ENCODE measurements at regions not wholly inside any gene's neighbourhood (a gene's known extent, or its start where the extent isn't known, plus 50 kb on each side); places are given as distances from the start of the nearest gene placed in this dataset.
"Not testable (repeated sequence)": the region's sequence is repeated elsewhere in the genome, so short reads cannot be mapped to it uniquely, and the experiment has no call there.

GRCh38 chr1:112855152-112855828 lies 100.7 kb downstream of the SLC16A1 start:
- DNase-seq (ENCODE audit: low read depth in 4 of 4, low spot score in 3 of 4) = no peak

DNA sequence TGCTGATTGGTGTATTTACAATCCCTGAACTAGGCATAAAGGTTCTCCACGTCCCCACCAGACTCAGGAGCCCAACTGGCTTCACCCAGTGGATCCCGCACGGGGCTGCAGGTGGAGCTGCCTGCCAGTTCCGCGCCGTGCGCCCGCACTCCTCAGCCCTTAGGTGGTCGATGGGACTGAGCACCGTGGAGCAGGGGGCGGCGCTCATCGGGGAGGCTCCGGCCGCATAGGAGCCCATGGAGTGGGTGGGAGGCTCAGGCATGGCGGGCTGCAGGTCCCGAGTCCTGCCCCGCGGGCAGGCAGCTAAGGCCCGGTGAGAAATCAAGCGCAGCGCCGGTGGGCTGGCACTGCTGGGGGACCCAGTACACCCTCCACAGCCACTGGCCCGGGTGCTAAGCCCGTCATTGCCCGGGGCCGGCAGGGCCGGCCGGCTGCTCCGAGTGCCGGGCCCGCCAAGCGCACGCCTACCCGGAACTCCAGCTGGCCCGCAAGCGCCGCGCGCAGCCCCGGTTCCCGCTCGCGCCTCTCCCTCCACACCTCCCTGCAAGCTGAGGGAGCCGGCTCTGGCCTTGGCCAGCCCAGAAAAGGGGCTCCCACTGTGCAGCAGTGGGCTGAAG lies 101.5 kb downstream of the SLC16A1 start:
- DNase-seq (ENCODE audit: low read depth in 4 of 4, low spot score in 3 of 4) = not testable (repeated sequence)

- DNase-seq (ENCODE audit: low read depth in 4 of 4, low spot score in 3 of 4) = not testable (repeated sequence)
Measured at GRCh38 chr1:112853915-112854314, 102.1 kb downstream of the SLC16A1 start.

DNA sequence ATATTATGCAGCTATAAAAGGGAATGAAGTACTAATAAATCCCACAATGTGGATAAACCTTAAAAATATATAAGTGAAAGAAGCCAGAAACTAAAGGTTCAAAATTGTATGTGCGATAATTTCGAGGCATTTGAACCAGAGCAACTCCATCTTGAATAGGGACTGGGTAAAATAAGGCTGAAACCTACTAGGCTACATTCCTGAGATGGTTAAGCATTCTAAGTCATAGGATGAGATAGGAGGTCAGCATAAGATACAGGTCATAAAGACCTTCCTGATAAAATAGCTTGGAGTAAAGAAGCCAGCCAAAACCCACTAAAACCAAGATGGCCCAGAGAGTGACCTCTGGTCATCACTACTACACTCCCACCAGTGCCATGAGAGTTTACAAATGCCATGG lies 103.1 kb downstream of the SLC16A1 start:
- DNase-seq (ENCODE audit: low read depth in 4 of 4, low spot score in 3 of 4) = no peak

GRCh38 chr1:112852276-112852675 lies 103.7 kb downstream of the SLC16A1 start:
- DNase-seq (ENCODE audit: low read depth in 4 of 4, low spot score in 3 of 4) = no peak

DNA sequence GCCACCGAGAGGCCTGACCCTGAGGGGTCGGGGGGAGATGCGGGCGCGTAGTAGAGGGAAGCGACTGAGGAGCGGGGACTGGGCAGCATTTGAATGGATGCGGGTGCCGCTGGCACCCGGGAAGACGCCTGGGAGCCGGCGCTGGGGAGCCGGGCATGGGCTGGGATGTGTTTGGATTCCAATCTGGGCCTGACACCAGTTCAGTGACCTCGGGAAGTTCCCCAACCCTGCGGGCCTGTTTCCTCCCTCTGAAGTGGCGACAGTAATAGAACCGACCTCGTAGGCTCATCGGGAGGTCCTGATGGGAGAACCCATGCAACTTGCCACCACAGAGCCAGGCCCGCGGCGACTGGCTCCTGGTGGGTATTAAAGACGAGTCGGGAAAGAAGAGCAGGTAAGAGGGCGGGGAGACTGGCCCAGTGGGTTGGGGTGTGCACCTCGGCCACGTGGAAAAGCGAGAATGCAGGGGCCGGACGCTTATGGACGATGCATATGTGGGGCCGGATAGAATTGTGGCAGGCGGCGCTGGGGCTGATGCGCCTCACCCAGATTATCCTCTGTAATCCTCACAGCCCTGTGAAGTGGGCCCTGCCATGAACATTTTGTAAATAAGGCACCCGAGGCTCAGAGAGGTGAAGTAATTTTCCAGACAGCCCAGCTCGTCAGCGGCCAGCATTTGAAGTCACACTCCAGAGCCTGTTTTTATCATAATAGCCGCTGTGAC lies 105.8 kb downstream of the SLC16A1 start:
- DNase-seq (ENCODE audit: low read depth in 4 of 4, low spot score in 3 of 4) = no peak

- peak in 2 of 4 donors; percentile 25 to 26 for DNase-seq (ENCODE audit: low read depth in 4 of 4, low spot score in 3 of 4)
Measured at GRCh38 chr1:112849425-112850033, 106.5 kb downstream of the SLC16A1 start.

- no peak for DNase-seq (ENCODE audit: low read depth in 4 of 4, low spot score in 3 of 4)
Measured at GRCh38 chr1:112841825-112842224, 114.2 kb downstream of the SLC16A1 start.

GRCh38 chr1:112840631-112841624 lies 115.1 kb downstream of the SLC16A1 start:
- no peak for DNase-seq (ENCODE audit: low read depth in 4 of 4, low spot score in 3 of 4)

- no peak for DNase-seq (ENCODE audit: low read depth in 4 of 4, low spot score in 3 of 4)
Measured at GRCh38 chr1:112836642-112837041, 119.4 kb downstream of the SLC16A1 start.

DNA sequence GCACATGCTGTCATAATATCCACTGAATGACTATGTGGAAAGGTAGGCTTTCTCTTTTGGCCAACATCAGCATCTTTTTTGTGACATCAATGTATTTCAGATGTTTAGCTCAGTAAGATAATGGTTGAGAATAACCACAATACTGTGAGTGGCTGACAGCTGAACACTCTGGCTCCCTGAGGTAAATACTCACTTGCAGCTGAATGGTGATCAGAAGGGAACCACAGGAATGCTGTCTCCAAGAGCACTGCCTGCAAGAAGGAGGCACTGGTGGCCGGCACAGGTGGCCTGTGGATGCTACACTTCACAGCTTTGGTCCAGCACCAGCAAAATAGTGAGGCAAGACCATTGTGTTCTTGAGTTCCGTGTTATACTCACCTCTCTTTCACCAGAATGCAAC lies 118.7 kb upstream of the PPM1J start:
- no peak for DNase-seq (ENCODE audit: low read depth in 4 of 4, low spot score in 3 of 4)

GRCh38 chr1:112832259-112832658 lies 117.1 kb upstream of the PPM1J start:
- not testable (repeated sequence) for DNase-seq (ENCODE audit: low read depth in 4 of 4, low spot score in 3 of 4)

GRCh38 chr1:112829691-112830090 lies 114.6 kb upstream of the PPM1J start:
- DNase-seq (ENCODE audit: low read depth in 4 of 4, low spot score in 3 of 4) = not testable (repeated sequence)

DNA sequence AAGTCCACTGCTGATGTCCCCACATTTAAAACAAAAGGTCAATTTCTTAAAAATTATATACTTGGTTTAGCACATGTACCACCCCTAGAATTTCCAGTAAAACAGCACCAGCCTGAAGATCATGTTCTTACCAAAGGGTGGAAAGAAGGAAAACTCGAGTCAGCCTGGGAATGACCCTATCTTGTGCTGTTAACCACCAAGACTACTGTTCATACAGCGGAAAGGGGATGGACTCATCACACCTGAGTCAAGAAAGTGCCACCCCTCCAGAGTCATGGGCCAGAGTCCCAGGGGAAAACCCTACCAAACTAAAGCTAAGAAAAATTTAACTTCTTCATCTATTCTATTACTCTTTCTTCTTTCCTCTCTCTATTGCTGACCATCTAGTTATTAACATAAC lies 113.6 kb upstream of the PPM1J start:
- no peak for DNase-seq (ENCODE audit: low read depth in 4 of 4, low spot score in 3 of 4)

DNA sequence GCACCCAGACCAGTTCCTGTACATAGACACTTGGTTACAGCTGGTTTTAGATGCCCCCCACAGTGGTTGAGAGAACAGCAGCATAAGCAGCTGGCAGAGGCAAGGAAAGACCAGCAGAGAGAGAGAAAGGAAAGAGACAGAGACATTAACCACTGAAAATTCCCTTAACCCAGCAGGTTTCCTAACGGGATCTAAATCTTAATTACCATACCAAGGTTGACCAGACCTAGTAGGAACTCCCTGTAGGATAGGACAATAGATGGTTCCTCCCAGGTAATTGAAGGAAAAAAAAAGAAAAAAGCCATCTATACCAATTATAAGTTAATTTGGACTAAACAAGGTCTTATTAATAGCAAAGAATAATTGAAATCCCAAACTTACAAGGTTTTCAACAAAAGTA lies 112.3 kb upstream of the PPM1J start:
- DNase-seq (ENCODE audit: low read depth in 4 of 4, low spot score in 3 of 4) = not testable (repeated sequence)

DNA sequence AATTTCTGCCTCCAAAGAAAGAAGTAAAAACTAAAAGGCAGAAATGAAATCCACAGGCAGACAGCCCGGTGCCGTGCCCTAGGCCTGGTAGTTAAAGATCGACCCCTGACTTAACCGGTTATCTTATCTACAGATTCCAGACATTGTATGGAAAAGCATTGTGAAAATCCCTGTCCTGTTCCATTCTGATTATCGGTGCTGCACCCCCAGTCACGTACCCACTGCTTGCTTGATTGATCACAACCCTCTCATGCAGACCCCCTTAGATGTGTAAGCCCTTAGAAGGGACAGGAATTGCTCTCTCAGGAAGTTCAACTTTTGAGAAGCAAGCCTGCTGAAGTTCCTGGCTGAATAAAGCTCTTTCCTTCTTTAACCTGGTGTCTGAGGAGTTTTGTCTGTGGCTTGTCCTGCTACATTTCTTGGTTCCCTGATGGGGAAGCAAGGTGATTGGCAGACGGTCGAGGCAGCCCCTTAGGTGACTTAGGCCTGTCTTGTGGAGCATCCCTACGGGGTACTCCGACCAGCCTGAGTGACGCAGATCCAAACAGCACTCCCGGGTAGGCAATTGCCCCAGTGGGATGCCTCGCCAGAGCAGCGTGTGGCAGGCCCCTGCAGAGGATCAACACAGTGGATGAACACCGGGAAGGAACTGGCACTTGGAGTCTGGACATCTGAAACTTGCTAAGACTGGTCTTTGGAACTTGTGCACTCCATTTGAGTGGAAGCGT lies 111.2 kb upstream of the PPM1J start:
- no peak for DNase-seq (ENCODE audit: low read depth in 4 of 4, low spot score in 3 of 4)

GRCh38 chr1:112825563-112826216 lies 110.6 kb upstream of the PPM1J start:
- DNase-seq (ENCODE audit: low read depth in 4 of 4, low spot score in 3 of 4) = not testable (repeated sequence)

GRCh38 chr1:112825075-112825474 lies 109.9 kb upstream of the PPM1J start:
- not testable (repeated sequence) for DNase-seq (ENCODE audit: low read depth in 4 of 4, low spot score in 3 of 4)
